Endodermal cell (in vitro differentiated cells): ENCODE measurements at regions not wholly inside any gene's neighbourhood (a gene's known extent, or its start where the extent isn't known, plus 50 kb on each side); places are given as distances from the start of the nearest gene placed in this dataset.

Experiments used
- DNase-seq: peaks from one replicate; pipeline ENCODE4 v3.0.0-alpha.2; 2017
- H3K27ac ChIP-seq: 2 replicates; pipeline ENCODE4 v1.5.1; 2013; ENCODE audit warnings: mild to moderate bottlenecking, low read depth, low read length, moderate library complexity
- H3K27me3 ChIP-seq: 2 replicates; pipeline ENCODE4 v1.6.1; 2013; ENCODE audit warnings: mild to moderate bottlenecking, low read length, moderate library complexity; ENCODE audit not compliant: insufficient read depth, control insufficient read depth, poor library complexity, severe bottlenecking
- H3K36me3 ChIP-seq: 2 replicates; pipeline ENCODE4 v1.7.0; 2013; ENCODE audit warnings: mild to moderate bottlenecking, low read length, moderate library complexity; ENCODE audit not compliant: control insufficient read depth, insufficient read depth
- H3K4me1 ChIP-seq: one replicate; pipeline ENCODE4 v1.7.0; 2013; ENCODE audit warnings: low read length; ENCODE audit not compliant: control insufficient read depth, insufficient read depth
- H3K4me3 ChIP-seq: 2 replicates; pipeline ENCODE4 v1.5.1; 2013; ENCODE audit warnings: mild to moderate bottlenecking, low read length, moderate library complexity
- H3K9ac ChIP-seq: 2 replicates; pipeline ENCODE4 v1.6.1; 2013; ENCODE audit warnings: mild to moderate bottlenecking, low read length, moderate library complexity; ENCODE audit not compliant: poor library complexity, severe bottlenecking; ENCODE audit errors: extremely low read depth
- H3K9me3 ChIP-seq: 2 replicates; pipeline ENCODE4 v1.6.1; 2013; ENCODE audit warnings: mild to moderate bottlenecking, low read length, moderate library complexity; ENCODE audit not compliant: control insufficient read depth
- H3K27ac Mint-ChIP-seq: 2 replicates; pipeline ENCODE4 v1.8.0; 2020; ENCODE audit warnings: mixed read lengths
- H3K27me3 Mint-ChIP-seq: 2 replicates; pipeline ENCODE4 v1.8.0; 2021; ENCODE audit warnings: mild to moderate bottlenecking, mixed read lengths; ENCODE audit not compliant: insufficient read depth
- H3K36me3 Mint-ChIP-seq: 2 replicates; pipeline ENCODE4 v1.8.0; 2020; ENCODE audit warnings: low read depth, mixed read lengths
- H3K4me1 Mint-ChIP-seq: 2 replicates; pipeline ENCODE4 v1.8.0; 2020; ENCODE audit warnings: mixed read lengths
- H3K4me3 Mint-ChIP-seq: 2 replicates; pipeline ENCODE4 v1.8.0; 2020; ENCODE audit warnings: mild to moderate bottlenecking, moderate library complexity, mixed read lengths
- H3K9me3 Mint-ChIP-seq: 2 replicates; pipeline ENCODE4 v1.8.0; 2020; ENCODE audit warnings: mild to moderate bottlenecking, mixed read lengths
- WGBS, 2 experiments: methylation state at CpG; one replicate each; pipeline versions ENCODE4 v1.1.5 to v1.1.7; 2013; ENCODE audit warnings: missing lambda C conversion rate in 2 of 2, mixed read lengths in 1 of 2; ENCODE audit not compliant: insufficient coverage in 1 of 2, insufficient read length in 1 of 2; 5-methylcytosine and 5-hydroxymethylcytosine counted together
- TF ChIP-seq, protein P1 (sequence below): fragments of 200-600 bp; sonication (generic); conservative IDR thresholded peaks from 2 replicates; pipeline ENCODE4 v1.5.0; 2021; ENCODE audit warnings: antibody characterized with exemption, mild to moderate bottlenecking

DNA sequence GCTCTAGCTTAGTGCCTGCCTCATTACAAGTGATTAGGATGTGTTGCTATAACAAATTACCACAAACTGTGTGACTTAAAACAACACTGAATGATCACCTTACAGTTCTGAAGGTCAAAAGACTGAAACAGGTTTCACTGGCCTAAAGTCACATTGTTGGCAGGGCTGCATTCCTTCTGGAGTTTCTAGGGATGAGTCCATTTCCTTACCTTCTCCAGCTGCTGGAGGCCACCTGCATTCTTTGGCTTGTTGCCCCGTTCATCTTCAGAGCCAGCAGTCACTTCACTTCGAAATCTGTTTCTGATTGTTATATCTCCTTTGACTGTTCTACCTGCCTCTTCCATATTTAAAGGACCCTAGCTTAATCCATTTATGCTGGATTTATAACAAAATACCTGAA, 69.4 kb upstream of the MTPN start:
- H3K4me3 Mint-ChIP-seq, result no peak overlapping the region
- no peaks in the 10 kb centered on the region for H3K36me3 Mint-ChIP-seq
- WGBS, 2 experiments, result 89 to 94% methylated on average over 2 of the region's 2 CpGs
- H3K4me1 ChIP-seq, result no peaks in the 10 kb centered on the region
- TF ChIP-seq, protein P1, sequence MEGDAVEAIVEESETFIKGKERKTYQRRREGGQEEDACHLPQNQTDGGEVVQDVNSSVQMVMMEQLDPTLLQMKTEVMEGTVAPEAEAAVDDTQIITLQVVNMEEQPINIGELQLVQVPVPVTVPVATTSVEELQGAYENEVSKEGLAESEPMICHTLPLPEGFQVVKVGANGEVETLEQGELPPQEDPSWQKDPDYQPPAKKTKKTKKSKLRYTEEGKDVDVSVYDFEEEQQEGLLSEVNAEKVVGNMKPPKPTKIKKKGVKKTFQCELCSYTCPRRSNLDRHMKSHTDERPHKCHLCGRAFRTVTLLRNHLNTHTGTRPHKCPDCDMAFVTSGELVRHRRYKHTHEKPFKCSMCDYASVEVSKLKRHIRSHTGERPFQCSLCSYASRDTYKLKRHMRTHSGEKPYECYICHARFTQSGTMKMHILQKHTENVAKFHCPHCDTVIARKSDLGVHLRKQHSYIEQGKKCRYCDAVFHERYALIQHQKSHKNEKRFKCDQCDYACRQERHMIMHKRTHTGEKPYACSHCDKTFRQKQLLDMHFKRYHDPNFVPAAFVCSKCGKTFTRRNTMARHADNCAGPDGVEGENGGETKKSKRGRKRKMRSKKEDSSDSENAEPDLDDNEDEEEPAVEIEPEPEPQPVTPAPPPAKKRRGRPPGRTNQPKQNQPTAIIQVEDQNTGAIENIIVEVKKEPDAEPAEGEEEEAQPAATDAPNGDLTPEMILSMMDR, result no peak
- H3K27me3 Mint-ChIP-seq, result peaks cover 2% of the 10 kb centered on the region
- no peak for DNase-seq
- H3K36me3 ChIP-seq, result no peaks in the 10 kb centered on the region
- H3K9me3 ChIP-seq, result peaks cover 6% of the 10 kb centered on the region
- no peaks in the 10 kb centered on the region for H3K27me3 ChIP-seq
- no peaks in the 10 kb centered on the region for H3K4me1 Mint-ChIP-seq
- no peak overlapping the region for H3K9ac ChIP-seq
- H3K27ac Mint-ChIP-seq, result no peak overlapping the region
- H3K4me3 ChIP-seq, result no peak overlapping the region
- H3K9me3 Mint-ChIP-seq, result peaks cover 10% of the 10 kb centered on the region
- no peak overlapping the region for H3K27ac ChIP-seq

DNA sequence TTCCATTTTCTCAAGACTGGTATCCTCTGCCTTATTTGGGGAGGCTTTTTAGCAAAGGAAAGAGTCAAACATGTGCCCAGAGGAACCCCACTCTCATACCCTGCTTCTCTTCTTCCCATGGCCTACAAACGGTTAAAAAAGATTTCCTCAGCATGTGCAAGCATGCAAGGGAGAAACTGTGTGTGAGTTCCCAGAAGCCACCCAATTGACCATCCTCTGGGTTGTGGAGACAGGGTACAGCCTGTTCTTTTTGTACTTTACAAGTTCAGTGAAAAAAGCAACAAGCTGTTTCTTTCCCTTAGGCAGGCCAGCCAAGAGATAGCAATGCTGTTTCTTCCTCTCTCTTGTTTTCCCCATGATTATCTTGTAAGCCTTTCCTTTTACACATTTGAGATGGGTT, 68.8 kb upstream of the MTPN start:
- Histone ChIP-seq H3K9me3 (peaks cover 6% of the 10 kb centered on the region), H3K4me1 (no peaks in the 10 kb centered on the region), H3K27me3 (no peaks in the 10 kb centered on the region), H3K4me3 (no peak overlapping the region), H3K27ac (no peak overlapping the region), H3K9ac (no peak overlapping the region), H3K36me3 (no peaks in the 10 kb centered on the region)
- Mint-ChIP-seq H3K27me3 (peaks cover 2% of the 10 kb centered on the region), H3K27ac (no peak overlapping the region), H3K36me3 (no peaks in the 10 kb centered on the region), H3K9me3 (peaks cover 10% of the 10 kb centered on the region), H3K4me1 (no peaks in the 10 kb centered on the region), H3K4me3 (no peak overlapping the region)
- TF ChIP-seq, protein P1, result no peak
- no peak for DNase-seq
- 96% methylated on average over 1 of the region's 1 CpG; no CpG with 5 or more reads in 1 of the 2 experiments for WGBS, 2 experiments

DNA sequence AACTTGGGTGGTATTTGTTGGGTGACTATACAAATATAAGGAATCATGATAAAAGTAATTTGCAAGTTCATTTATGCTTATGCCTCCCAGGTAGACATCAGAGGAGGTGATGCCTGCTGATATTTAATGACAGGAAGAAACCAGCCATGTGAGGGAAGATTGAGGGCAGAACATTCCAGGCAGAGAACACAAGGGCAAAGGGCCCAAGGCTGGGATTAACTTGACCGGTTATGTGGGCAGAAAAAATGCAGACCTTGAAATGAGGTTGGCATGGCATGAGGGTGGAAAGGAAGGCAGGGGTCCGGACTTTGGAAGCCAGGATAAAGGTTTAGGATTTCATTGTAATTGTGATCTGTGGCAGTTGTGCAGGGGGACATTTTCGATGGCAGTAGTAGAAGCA, 68.0 kb upstream of the MTPN start:
- Histone ChIP-seq H3K4me3 (no peak overlapping the region), H3K27ac (no peak overlapping the region), H3K9ac (no peak overlapping the region), H3K36me3 (no peaks in the 10 kb centered on the region), H3K9me3 (peaks cover 6% of the 10 kb centered on the region), H3K4me1 (no peaks in the 10 kb centered on the region), H3K27me3 (no peaks in the 10 kb centered on the region)
- DNase-seq, result no peak
- Mint-ChIP-seq H3K9me3 (peaks cover 10% of the 10 kb centered on the region), H3K36me3 (no peaks in the 10 kb centered on the region), H3K4me3 (no peak overlapping the region), H3K4me1 (no peaks in the 10 kb centered on the region), H3K27me3 (peaks cover 2% of the 10 kb centered on the region), H3K27ac (no peak overlapping the region)
- TF ChIP-seq, protein P1, result no peak
- WGBS, 2 experiments, result 84 to 86% methylated on average over 3 of the region's 3 CpGs
